ENCODE measurements at regions not wholly inside any gene's neighbourhood (a gene's known extent, or its start where the extent isn't known, plus 50 kb on each side); places are given as distances from the start of the nearest gene placed in this dataset.

DNA sequence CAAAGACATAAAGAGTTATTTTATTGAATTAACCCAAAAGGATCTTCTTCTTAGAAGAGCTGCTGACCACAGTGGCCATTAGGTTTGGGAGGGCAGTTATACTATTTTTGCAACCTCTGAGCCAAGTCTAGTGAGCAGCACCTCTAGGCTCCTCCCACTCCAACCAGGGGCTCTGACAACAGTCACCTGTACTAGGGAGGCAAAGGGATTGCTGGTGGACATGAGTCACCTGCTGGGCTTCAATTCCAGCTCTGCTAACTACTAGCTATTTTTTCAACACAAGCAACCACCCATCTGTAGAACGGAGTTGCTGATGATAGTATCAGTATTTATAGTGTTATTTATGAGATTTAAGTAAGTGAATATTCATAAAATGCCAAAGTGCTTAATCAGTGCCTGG lies 166.0 kb downstream of the KLHL28 start:
- 83 to 100% methylated on average over 1 of the region's 1 CpG for WGBS, 2 experiments (ENCODE audit: insufficient coverage in 1 of 2, insufficient read length in 1 of 2)
- Histone ChIP-seq H3K4me3 (ENCODE audit: low read length) (no peak overlapping the region), H3K9ac (ENCODE audit: extremely low read depth, low read length, poor library complexity, severe bottlenecking) (no peak overlapping the region), H3K36me3 (ENCODE audit: control insufficient read depth, insufficient read depth, low read length) (no peaks in the 10 kb centered on the region), H3K9me3 (ENCODE audit: control insufficient read depth, low read length) (peaks cover 7% of the 10 kb centered on the region), H3K27ac (ENCODE audit: low read depth, low read length) (no peak overlapping the region), H3K4me1 (ENCODE audit: control insufficient read depth, insufficient read depth, low read length) (peaks cover 6% of the 10 kb centered on the region), H3K27me3 (ENCODE audit: control insufficient read depth, insufficient read depth, low read length, poor library complexity, severe bottlenecking) (no peaks in the 10 kb centered on the region)
- TF ChIP-seq, protein P1, sequence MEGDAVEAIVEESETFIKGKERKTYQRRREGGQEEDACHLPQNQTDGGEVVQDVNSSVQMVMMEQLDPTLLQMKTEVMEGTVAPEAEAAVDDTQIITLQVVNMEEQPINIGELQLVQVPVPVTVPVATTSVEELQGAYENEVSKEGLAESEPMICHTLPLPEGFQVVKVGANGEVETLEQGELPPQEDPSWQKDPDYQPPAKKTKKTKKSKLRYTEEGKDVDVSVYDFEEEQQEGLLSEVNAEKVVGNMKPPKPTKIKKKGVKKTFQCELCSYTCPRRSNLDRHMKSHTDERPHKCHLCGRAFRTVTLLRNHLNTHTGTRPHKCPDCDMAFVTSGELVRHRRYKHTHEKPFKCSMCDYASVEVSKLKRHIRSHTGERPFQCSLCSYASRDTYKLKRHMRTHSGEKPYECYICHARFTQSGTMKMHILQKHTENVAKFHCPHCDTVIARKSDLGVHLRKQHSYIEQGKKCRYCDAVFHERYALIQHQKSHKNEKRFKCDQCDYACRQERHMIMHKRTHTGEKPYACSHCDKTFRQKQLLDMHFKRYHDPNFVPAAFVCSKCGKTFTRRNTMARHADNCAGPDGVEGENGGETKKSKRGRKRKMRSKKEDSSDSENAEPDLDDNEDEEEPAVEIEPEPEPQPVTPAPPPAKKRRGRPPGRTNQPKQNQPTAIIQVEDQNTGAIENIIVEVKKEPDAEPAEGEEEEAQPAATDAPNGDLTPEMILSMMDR (conservative IDR thresholded peaks at IDR 0.05): no peak
- Mint-ChIP-seq H3K4me1 (peaks cover 2% of the 10 kb centered on the region), H3K4me3 (no peak overlapping the region), H3K36me3 (ENCODE audit: low read depth) (peaks cover 2% of the 10 kb centered on the region), H3K9me3 (peaks cover 8% of the 10 kb centered on the region), H3K27me3 (ENCODE audit: insufficient read depth) (no peaks in the 10 kb centered on the region), H3K27ac (no peak overlapping the region)
- DNase-seq: no peak

DNA sequence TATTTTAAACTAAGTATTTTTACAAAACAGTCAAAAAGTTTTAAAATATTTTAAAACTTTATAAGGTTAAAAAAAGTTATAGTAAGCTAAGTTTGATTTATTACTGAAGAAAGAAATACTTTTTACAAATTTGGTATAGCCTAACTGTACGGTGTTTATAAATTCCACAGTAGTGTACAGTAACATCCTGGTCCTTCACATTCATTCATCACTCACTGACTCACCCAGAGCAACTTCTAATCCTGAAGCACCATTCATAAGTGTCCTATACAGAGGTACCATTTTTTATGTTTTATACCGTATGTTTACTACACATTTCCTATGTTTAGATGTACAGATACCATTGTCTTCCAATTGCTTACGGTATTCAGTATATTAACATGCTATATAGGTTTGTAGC lies 170.0 kb downstream of the KLHL28 start:
- Mint-ChIP-seq H3K36me3 (ENCODE audit: low read depth) (peaks cover 2% of the 10 kb centered on the region), H3K27me3 (ENCODE audit: insufficient read depth) (no peaks in the 10 kb centered on the region), H3K27ac (no peak overlapping the region), H3K4me3 (no peak overlapping the region), H3K4me1 (peaks cover 21% of the 10 kb centered on the region), H3K9me3 (no peaks in the 10 kb centered on the region)
- no peak for DNase-seq
- Histone ChIP-seq H3K4me3 (ENCODE audit: low read length) (no peak overlapping the region), H3K36me3 (ENCODE audit: control insufficient read depth, insufficient read depth, low read length) (no peaks in the 10 kb centered on the region), H3K27ac (ENCODE audit: low read depth, low read length) (no peak overlapping the region), H3K27me3 (ENCODE audit: control insufficient read depth, insufficient read depth, low read length, poor library complexity, severe bottlenecking) (no peaks in the 10 kb centered on the region), H3K9me3 (ENCODE audit: control insufficient read depth, low read length) (no peaks in the 10 kb centered on the region), H3K9ac (ENCODE audit: extremely low read depth, low read length, poor library complexity, severe bottlenecking) (no peak overlapping the region), H3K4me1 (ENCODE audit: control insufficient read depth, insufficient read depth, low read length) (peaks cover 6% of the 10 kb centered on the region)
- TF ChIP-seq, protein P1 (conservative IDR thresholded peaks at IDR 0.05): no peak
- 99 to 100% methylated on average over 1 to 3 of the region's 3 CpGs for WGBS, 2 experiments (ENCODE audit: insufficient coverage in 1 of 2, insufficient read length in 1 of 2)

DNA sequence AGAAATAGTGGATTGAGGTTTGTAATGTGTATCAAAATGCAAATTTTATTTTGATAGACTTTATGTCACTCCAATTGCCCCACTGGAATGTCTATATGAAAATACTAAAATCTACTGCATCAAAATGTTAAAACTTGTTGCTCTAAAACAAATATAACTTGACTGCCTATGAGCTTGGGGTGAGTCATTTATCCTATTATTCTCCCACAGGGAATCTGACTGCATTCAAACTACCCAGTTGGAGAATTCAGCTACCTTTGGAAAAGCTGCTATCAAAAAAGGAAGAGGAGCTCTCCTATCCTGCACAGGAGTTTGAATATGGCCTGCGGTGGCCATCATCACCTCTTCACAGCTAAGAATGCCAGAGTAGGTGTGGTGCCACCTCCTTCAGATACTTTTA lies 173.1 kb downstream of the KLHL28 start:
- H3K27me3 Mint-ChIP-seq (ENCODE audit: insufficient read depth): no peaks in the 10 kb centered on the region
- H3K4me1 ChIP-seq (ENCODE audit: control insufficient read depth, insufficient read depth, low read length): peaks cover 5% of the 10 kb centered on the region
- no peaks in the 10 kb centered on the region for H3K27me3 ChIP-seq (ENCODE audit: control insufficient read depth, insufficient read depth, low read length, poor library complexity, severe bottlenecking)
- no peak overlapping the region for H3K4me3 Mint-ChIP-seq
- peak overlapping the region; percentile 22 for H3K4me3 ChIP-seq (ENCODE audit: low read length)
- H3K27ac ChIP-seq (ENCODE audit: low read depth, low read length): no peak overlapping the region
- 79% methylated on average over 1 of the region's 1 CpG; no CpG with 5 or more reads in 1 of the 2 experiments for WGBS, 2 experiments (ENCODE audit: insufficient coverage in 1 of 2, insufficient read length in 1 of 2)
- H3K9me3 Mint-ChIP-seq: no peaks in the 10 kb centered on the region
- no peak overlapping the region for H3K9ac ChIP-seq (ENCODE audit: extremely low read depth, low read length, poor library complexity, severe bottlenecking)
- peaks cover 2% of the 10 kb centered on the region for H3K36me3 Mint-ChIP-seq (ENCODE audit: low read depth)
- H3K9me3 ChIP-seq (ENCODE audit: control insufficient read depth, low read length): no peaks in the 10 kb centered on the region
- peak; percentile 73 for DNase-seq
- peaks cover 28% of the 10 kb centered on the region for H3K4me1 Mint-ChIP-seq
- TF ChIP-seq, protein P1 (conservative IDR thresholded peaks at IDR 0.05): no peak
- H3K36me3 ChIP-seq (ENCODE audit: control insufficient read depth, insufficient read depth, low read length): no peaks in the 10 kb centered on the region
- H3K27ac Mint-ChIP-seq: no peak overlapping the region
